ENCODE measurements at regions not wholly inside any gene's neighbourhood (a gene's known extent, or its start where the extent isn't known, plus 50 kb on each side); places are given as distances from the start of the nearest gene placed in this dataset.

DNA sequence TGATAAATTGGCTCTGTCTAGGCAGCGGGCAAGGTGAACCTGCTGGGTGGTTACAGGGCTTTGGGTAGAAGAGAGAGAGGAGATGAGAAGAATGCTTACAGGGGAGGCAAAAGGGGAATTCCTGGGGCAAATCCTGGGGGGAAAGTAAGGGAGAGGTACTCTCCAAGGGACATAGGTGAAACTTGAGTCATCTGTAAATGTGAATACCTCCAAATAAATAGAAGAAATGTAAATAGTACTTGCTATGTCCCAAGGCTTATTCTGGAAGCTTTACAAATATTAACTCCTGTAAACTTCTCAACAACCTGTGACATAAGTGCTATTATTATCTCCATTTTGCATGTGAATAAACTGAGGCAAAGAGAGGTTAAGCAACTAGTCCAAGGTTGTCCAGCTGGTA is 57.7 kb upstream of the CDK13 start:
- TF ChIP-seq, protein P1, sequence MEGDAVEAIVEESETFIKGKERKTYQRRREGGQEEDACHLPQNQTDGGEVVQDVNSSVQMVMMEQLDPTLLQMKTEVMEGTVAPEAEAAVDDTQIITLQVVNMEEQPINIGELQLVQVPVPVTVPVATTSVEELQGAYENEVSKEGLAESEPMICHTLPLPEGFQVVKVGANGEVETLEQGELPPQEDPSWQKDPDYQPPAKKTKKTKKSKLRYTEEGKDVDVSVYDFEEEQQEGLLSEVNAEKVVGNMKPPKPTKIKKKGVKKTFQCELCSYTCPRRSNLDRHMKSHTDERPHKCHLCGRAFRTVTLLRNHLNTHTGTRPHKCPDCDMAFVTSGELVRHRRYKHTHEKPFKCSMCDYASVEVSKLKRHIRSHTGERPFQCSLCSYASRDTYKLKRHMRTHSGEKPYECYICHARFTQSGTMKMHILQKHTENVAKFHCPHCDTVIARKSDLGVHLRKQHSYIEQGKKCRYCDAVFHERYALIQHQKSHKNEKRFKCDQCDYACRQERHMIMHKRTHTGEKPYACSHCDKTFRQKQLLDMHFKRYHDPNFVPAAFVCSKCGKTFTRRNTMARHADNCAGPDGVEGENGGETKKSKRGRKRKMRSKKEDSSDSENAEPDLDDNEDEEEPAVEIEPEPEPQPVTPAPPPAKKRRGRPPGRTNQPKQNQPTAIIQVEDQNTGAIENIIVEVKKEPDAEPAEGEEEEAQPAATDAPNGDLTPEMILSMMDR (conservative IDR thresholded peaks at IDR 0.05; ENCODE audit: low read depth, low read length), result no peak
- no peak for DNase-seq (ENCODE audit: low read depth)
- H3K4me3 ChIP-seq (ENCODE audit: low read depth, low read length), result no peak overlapping the region

DNA sequence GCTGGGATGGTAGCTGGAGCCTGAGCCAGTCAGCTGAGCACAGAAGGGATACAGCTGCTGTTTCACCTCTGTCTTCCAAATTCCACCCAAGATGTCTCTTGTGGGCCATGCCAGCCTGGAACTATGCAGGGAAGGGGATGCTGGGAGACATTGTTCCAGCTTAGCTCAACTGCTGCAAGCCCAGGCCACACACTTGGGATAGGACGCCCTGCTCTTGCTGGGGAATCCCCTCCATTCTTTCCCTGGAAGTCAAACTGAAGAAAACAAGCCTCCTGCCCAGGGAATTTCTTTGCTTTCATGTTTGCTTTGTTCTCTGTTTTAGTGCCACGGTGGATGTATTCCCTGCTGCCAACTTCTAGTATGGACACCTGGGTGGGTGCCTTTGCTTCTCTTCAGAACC is 55.2 kb upstream of the CDK13 start:
- H3K4me3 ChIP-seq (ENCODE audit: low read depth, low read length), result no peak overlapping the region
- TF ChIP-seq, protein P1 (conservative IDR thresholded peaks at IDR 0.05; ENCODE audit: low read depth, low read length), result no peak
- no peak for DNase-seq (ENCODE audit: low read depth)

DNA sequence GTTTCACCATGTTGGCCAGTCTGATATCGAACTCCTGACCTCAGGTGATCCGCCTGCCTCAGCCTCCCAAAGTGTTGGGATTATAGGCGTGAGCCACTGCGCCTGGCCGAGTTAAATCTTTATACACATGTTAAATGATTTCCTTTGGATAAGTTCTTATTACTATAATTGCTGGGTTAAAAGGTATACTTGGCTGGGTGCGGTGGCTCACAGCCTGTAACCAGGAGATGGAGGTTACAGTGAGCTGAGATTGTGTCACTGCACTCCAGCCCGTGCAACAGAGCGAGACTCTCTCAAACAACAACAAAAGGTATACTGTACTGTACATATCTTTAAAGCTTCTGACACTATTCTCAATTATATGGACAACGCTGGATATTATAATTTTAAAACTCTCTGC is 53.2 kb upstream of the CDK13 start:
- TF ChIP-seq, protein P1 (conservative IDR thresholded peaks at IDR 0.05; ENCODE audit: low read depth, low read length), result no peak
- no peak for DNase-seq (ENCODE audit: low read depth)
- no peak overlapping the region for H3K4me3 ChIP-seq (ENCODE audit: low read depth, low read length)

DNA sequence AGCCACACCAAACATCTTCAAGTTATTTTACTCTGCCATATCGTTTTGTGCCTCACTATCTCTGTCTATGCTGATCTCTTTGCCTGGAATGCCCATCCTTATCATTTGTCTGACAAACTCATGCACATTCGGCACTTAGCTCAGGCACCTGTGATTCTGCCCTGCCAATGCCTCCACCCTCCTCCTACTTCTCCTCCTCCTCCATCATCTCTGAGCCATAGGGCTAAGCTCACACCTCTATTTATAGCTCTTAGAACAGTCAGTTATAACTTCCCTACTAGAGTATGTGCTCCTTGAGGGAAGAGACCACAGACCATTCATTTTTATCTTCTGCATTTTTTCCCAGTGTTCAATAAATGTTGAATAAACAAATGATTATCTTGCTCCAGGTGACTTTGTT is 51.2 kb upstream of the CDK13 start:
- TF ChIP-seq, protein P1 (conservative IDR thresholded peaks at IDR 0.05; ENCODE audit: low read depth, low read length), result no peak
- no peak for DNase-seq (ENCODE audit: low read depth)
- H3K4me3 ChIP-seq (ENCODE audit: low read depth, low read length), result no peak overlapping the region

Measured in epithelial cell of proximal tubule (primary cell).